ENCODE measurements at regions not wholly inside any gene's neighbourhood (a gene's known extent, or its start where the extent isn't known, plus 50 kb on each side); places are given as distances from the start of the nearest gene placed in this dataset.

DNA sequence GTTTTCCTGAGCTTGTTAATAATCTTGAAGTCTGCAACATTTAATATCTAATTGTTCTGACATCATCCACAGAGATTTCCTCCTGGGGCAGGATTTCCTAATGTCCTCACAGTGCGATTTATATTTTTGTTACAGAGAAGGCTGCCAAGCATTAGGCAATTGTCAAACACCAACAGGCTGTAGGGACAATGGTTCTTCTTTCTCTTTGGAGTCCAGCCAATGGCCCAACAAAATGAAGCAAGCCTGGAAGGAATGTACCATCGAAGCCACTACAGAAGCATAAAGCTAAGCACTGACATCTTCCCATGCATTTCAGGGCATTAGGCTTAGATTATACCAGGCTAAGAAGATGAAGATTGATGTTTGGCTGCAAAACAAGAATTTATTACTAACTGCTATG is 173.0 kb upstream of the FRMD4B start:
- no peak for TF ChIP-seq POLR2A (IDR thresholded peaks at IDR 0.05; ENCODE audit: low read depth, low read length)
- TF ChIP-seq RFX5 (IDR thresholded peaks at IDR 0.05; ENCODE audit: low read depth, low read length), result no peak
- no peak for TF ChIP-seq HCFC1 (IDR thresholded peaks at IDR 0.05; ENCODE audit: low read length)
- TF ChIP-seq, protein P1, sequence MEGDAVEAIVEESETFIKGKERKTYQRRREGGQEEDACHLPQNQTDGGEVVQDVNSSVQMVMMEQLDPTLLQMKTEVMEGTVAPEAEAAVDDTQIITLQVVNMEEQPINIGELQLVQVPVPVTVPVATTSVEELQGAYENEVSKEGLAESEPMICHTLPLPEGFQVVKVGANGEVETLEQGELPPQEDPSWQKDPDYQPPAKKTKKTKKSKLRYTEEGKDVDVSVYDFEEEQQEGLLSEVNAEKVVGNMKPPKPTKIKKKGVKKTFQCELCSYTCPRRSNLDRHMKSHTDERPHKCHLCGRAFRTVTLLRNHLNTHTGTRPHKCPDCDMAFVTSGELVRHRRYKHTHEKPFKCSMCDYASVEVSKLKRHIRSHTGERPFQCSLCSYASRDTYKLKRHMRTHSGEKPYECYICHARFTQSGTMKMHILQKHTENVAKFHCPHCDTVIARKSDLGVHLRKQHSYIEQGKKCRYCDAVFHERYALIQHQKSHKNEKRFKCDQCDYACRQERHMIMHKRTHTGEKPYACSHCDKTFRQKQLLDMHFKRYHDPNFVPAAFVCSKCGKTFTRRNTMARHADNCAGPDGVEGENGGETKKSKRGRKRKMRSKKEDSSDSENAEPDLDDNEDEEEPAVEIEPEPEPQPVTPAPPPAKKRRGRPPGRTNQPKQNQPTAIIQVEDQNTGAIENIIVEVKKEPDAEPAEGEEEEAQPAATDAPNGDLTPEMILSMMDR (IDR thresholded peaks at IDR 0.05 in 2 of 3, conservative IDR thresholded peaks at IDR 0.05 in 1 of 3; ENCODE audit: control insufficient read depth in 2 of 3, extremely low read depth in 1 of 3, insufficient read depth in 1 of 3, low read depth in 3 of 3, low read length in 3 of 3), result no peak
- no peak for TF ChIP-seq NFXL1 (IDR thresholded peaks at IDR 0.05; ENCODE audit: borderline replicate concordance)
- TF ChIP-seq SKIL (IDR thresholded peaks at IDR 0.05; ENCODE audit: low read depth, poor library complexity, severe bottlenecking), result no peak
- no peak for TF ChIP-seq RAD21 (IDR thresholded peaks at IDR 0.05; ENCODE audit: insufficient read depth, low read depth, low read length)
- TF ChIP-seq YY1 (IDR thresholded peaks at IDR 0.05; ENCODE audit: low read depth, low read length), result no peak
- TF ChIP-seq EZH2 (IDR thresholded peaks at IDR 0.05; ENCODE audit: borderline replicate concordance, control insufficient read depth, low read depth, low read length), result no peak
- no peak for TF ChIP-seq LARP7 (IDR thresholded peaks at IDR 0.05)
- no peak for TF ChIP-seq FOS (IDR thresholded peaks at IDR 0.05; ENCODE audit: borderline replicate concordance, extremely low read depth, insufficient read length)
